A549 (cell line): ENCODE measurements at regions not wholly inside any gene's neighbourhood (a gene's known extent, or its start where the extent isn't known, plus 50 kb on each side); places are given as distances from the start of the nearest gene placed in this dataset.

ENCODE experiments used
- CBX8 ChIP-seq: fragments of 200-600 bp; sonication (generic); IDR thresholded peaks from 2 replicates; pipeline ENCODE4 v1.6.1; 2016
- CHD4 ChIP-seq: fragments of 200-600 bp; sonication (generic); IDR thresholded peaks from 2 replicates; pipeline ENCODE4 v1.6.1; 2016; ENCODE audit warnings: antibody characterized with exemption, mild to moderate bottlenecking, borderline replicate concordance
- EP300 ChIP-seq, 2 experiments: fragments of >200 bp; sonication (Bioruptor Twin); formaldehyde crosslinking; IDR thresholded peaks; 2 replicates in 1 of 2; 3 replicates in 1 of 2; pipeline ENCODE4 v1.6.1; 2016 to 2017
- GATA3 ChIP-seq: IDR thresholded peaks from 2 replicates; pipeline ENCODE4 v1.6.1; 2012; ENCODE audit warnings: borderline replicate concordance
- NR3C1 ChIP-seq: fragments of >200 bp; sonication (Bioruptor Twin); formaldehyde crosslinking; IDR thresholded peaks from 3 replicates; pipeline ENCODE4 v1.6.1; 2017
- POLR2A ChIP-seq: IDR thresholded peaks from 2 replicates; pipeline ENCODE4 v1.6.1; 2012; ENCODE audit warnings: mild to moderate bottlenecking, low read length
- ZFP36 ChIP-seq: fragments of 450-650 bp; IDR thresholded peaks from 2 replicates; pipeline ENCODE4 v1.6.1; 2014; ENCODE audit warnings: borderline replicate concordance; ENCODE audit not compliant: partially characterized antibody
- TF ChIP-seq, protein P1 (sequence below): fragments of >200 bp; sonication (Bioruptor Twin); formaldehyde crosslinking; IDR thresholded peaks from 3 replicates; pipeline ENCODE4 v1.5.1; 2016

GRCh38 chr14:62006116-62006731, 244.0 kb downstream of the SNAPC1 start:
- TF ChIP-seq, protein P1, sequence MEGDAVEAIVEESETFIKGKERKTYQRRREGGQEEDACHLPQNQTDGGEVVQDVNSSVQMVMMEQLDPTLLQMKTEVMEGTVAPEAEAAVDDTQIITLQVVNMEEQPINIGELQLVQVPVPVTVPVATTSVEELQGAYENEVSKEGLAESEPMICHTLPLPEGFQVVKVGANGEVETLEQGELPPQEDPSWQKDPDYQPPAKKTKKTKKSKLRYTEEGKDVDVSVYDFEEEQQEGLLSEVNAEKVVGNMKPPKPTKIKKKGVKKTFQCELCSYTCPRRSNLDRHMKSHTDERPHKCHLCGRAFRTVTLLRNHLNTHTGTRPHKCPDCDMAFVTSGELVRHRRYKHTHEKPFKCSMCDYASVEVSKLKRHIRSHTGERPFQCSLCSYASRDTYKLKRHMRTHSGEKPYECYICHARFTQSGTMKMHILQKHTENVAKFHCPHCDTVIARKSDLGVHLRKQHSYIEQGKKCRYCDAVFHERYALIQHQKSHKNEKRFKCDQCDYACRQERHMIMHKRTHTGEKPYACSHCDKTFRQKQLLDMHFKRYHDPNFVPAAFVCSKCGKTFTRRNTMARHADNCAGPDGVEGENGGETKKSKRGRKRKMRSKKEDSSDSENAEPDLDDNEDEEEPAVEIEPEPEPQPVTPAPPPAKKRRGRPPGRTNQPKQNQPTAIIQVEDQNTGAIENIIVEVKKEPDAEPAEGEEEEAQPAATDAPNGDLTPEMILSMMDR, result no peak
- TF ChIP-seq GATA3 (no peak), CBX8 (no peak), EP300 (IDR thresholded peaks at IDR 0.05) (no peak), POLR2A (no peak), NR3C1 (no peak), CHD4 (no peak), ZFP36 (no peak)
